Activated CD4-positive, alpha-beta T cell treated with anti-CD3 and anti-CD28 coated beads, Interleukin-2, amount 10 ng/mL, durations not matched to agents 24 days and 14 days (primary cell): ENCODE measurements at regions not wholly inside any gene's neighbourhood (a gene's known extent, or its start where the extent isn't known, plus 50 kb on each side); places are given as distances from the start of the nearest gene placed in this dataset.
"Not testable (repeated sequence)": the region's sequence is repeated elsewhere in the genome, so short reads cannot be mapped to it uniquely, and the experiment has no call there.

Source experiments
- DNase-seq: peaks from one replicate; pipeline ENCODE4 v3.0.0; 2022
- H3K27ac Mint-ChIP-seq: one replicate; pipeline ENCODE4 v1.8.0; 2022; ENCODE audit warnings: mild to moderate bottlenecking, mixed read lengths
- H3K27me3 Mint-ChIP-seq: one replicate; pipeline ENCODE4 v1.8.0; 2022; ENCODE audit warnings: mixed read lengths
- H3K36me3 Mint-ChIP-seq: one replicate; pipeline ENCODE4 v1.8.0; 2022; ENCODE audit warnings: low read depth, mild to moderate bottlenecking, mixed read lengths
- H3K4me1 Mint-ChIP-seq: one replicate; pipeline ENCODE4 v1.8.0; 2021; ENCODE audit warnings: mixed read lengths
- H3K4me3 Mint-ChIP-seq: one replicate; pipeline ENCODE4 v1.8.0; 2022; ENCODE audit warnings: mild to moderate bottlenecking, moderate library complexity, mixed read lengths
- H3K9me3 Mint-ChIP-seq: one replicate; pipeline ENCODE4 v1.8.0; 2021; ENCODE audit warnings: mixed read lengths
- intact Hi-C: fragments of 100-400 bp; cut with micrococcal nuclease; formaldehyde crosslinking; loops from one replicate; pipeline ENCODE4 v1.15.1; 2023

- DNase-seq: no peak
- H3K27me3 Mint-ChIP-seq: no peaks in the 10 kb centered on the region
- H3K4me3 Mint-ChIP-seq: no peak overlapping the region
- no peaks in the 10 kb centered on the region for H3K4me1 Mint-ChIP-seq
- intact Hi-C loops: no loop called here
- H3K27ac Mint-ChIP-seq: no peak overlapping the region
- H3K36me3 Mint-ChIP-seq: no peaks in the 10 kb centered on the region
- H3K9me3 Mint-ChIP-seq: no peaks in the 10 kb centered on the region
Observed at GRCh38 chr18:38241216-38241615, 675.6 kb upstream of the CELF4 start.

GRCh38 chr18:38239606-38240005, 674.0 kb upstream of the CELF4 start:
- H3K4me3 Mint-ChIP-seq: no peak overlapping the region
- H3K4me1 Mint-ChIP-seq: no peaks in the 10 kb centered on the region
- no peaks in the 10 kb centered on the region for H3K36me3 Mint-ChIP-seq
- no peaks in the 10 kb centered on the region for H3K9me3 Mint-ChIP-seq
- intact Hi-C loops: no loop called here
- no peak for DNase-seq
- H3K27ac Mint-ChIP-seq: no peak overlapping the region
- H3K27me3 Mint-ChIP-seq: no peaks in the 10 kb centered on the region

- intact Hi-C loops: no loop called here
- no peaks in the 10 kb centered on the region for H3K36me3 Mint-ChIP-seq
- no peaks in the 10 kb centered on the region for H3K4me1 Mint-ChIP-seq
- H3K9me3 Mint-ChIP-seq: peaks cover 3% of the 10 kb centered on the region
- no peaks in the 10 kb centered on the region for H3K27me3 Mint-ChIP-seq
- DNase-seq: no peak
- H3K27ac Mint-ChIP-seq: no peak overlapping the region
- no peak overlapping the region for H3K4me3 Mint-ChIP-seq
Observed at GRCh38 chr18:38237796-38238195, 672.2 kb upstream of the CELF4 start.

DNA sequence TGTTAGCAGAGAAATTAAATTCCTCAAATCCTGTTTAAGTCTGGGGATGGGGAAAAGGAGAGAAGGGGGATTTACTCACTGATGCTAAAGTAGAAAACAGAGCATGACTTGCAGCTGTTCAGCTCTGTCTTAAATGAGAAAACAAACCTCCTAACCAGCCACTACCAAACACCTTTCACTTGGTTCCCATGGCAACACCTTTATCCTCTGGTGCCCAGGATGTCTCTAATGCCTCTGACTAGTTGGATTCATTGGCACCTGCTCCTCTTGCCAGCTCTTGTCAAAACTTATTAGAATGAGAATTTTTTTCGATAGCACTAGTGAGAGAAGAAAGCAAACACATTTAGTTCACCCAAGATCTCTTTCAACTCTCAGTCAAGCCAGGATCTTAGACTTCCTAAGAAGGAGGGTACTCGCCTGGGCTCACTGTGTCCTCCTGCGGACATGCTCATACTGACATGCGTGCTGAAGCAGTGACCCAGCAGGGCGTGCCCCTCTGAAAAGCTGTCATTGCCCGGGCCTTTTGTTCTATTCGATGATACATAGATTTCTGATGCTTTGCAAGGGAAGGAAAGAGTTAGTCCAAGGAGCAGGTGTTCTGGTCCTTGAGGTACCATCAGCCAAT, 656.0 kb upstream of the CELF4 start:
- Mint-ChIP-seq H3K4me1 (no peaks in the 10 kb centered on the region), H3K36me3 (no peaks in the 10 kb centered on the region), H3K9me3 (peaks cover 5% of the 10 kb centered on the region), H3K27me3 (no peaks in the 10 kb centered on the region), H3K27ac (no peak overlapping the region), H3K4me3 (no peak overlapping the region)
- intact Hi-C loops: no loop called here
- DNase-seq: no peak

- Mint-ChIP-seq H3K4me3 (no peak overlapping the region), H3K9me3 (peaks cover 3% of the 10 kb centered on the region), H3K27ac (no peak overlapping the region)
Observed at GRCh38 chr18:38198956-38199355, 633.4 kb upstream of the CELF4 start.

DNA sequence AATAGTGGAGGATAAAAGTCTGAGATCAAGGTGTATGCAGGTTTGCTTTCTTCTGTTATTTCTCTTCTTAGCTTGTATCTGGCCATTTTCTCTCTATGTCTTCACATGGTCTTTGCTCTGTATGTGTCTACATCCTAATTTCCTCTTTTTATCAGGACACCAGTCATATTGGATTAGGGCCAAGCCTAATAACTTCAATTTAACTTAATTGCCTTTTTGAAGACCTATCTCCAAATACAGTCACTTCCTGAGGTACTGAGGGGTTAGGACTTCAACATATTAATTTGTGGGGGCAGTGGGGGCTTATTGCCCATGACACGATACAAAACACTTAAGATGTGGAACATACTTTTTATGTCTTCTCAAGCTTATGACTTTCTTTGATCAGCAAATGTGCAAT, 632.9 kb upstream of the CELF4 start:
- no peak for DNase-seq
- Mint-ChIP-seq H3K27ac (no peak overlapping the region), H3K36me3 (no peaks in the 10 kb centered on the region), H3K4me1 (no peaks in the 10 kb centered on the region), H3K9me3 (peaks cover 3% of the 10 kb centered on the region), H3K4me3 (no peak overlapping the region), H3K27me3 (no peaks in the 10 kb centered on the region)
- intact Hi-C loops: no loop called here

More at GRCh38 chr18:38198956-38199355, 633.4 kb upstream of the CELF4 start:
- intact Hi-C loops: no loop called here
- no peak for DNase-seq
- Mint-ChIP-seq H3K27me3 (no peaks in the 10 kb centered on the region), H3K4me1 (no peaks in the 10 kb centered on the region), H3K36me3 (no peaks in the 10 kb centered on the region)

DNA sequence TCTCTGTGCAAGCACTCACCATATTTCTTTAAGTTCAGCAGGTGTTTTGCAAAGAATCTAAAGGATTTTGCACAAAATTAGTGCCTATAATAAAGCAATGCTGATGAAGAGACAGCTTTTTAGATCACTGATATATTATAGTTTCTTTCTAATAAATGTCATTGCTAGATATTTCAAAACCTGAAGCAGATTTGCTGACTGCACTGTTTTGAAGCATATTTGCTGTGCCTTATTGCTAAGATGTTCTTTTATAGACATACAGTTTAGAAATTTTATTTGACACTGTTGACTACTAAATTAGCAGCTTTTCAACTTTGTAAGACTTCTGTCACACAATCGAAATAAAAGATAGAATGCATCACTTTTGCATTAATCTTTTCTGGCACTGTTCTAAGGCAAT, 620.9 kb upstream of the CELF4 start:
- H3K36me3 Mint-ChIP-seq: no peaks in the 10 kb centered on the region
- no peak overlapping the region for H3K27ac Mint-ChIP-seq
- intact Hi-C loops: no loop called here
- H3K27me3 Mint-ChIP-seq: no peaks in the 10 kb centered on the region
- DNase-seq: no peak
- H3K9me3 Mint-ChIP-seq: peaks cover 8% of the 10 kb centered on the region
- no peak overlapping the region for H3K4me3 Mint-ChIP-seq
- H3K4me1 Mint-ChIP-seq: no peaks in the 10 kb centered on the region

DNA sequence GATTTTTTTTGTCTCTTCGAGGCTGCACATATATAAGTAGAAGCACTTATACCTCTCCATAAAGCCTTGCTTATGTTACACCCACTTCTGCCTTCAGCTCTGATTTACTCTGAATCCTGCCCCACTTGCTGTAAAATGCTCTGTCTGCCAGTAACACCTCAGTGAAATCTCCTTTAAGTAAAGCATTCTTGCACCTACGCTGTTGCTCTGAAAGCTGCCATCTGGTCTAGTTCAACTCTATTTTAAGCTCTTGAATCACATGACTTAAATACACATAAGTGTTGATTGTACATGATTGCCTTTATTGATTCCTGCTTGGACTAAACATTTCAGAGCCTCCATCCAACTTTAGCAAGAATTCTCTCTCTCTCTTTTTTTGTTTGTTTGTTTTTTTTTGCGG, 609.0 kb upstream of the CELF4 start:
- intact Hi-C loops: no loop called here
- Mint-ChIP-seq H3K27me3 (no peaks in the 10 kb centered on the region), H3K36me3 (no peaks in the 10 kb centered on the region), H3K27ac (no peak overlapping the region), H3K4me1 (no peaks in the 10 kb centered on the region), H3K4me3 (no peak overlapping the region), H3K9me3 (no peaks in the 10 kb centered on the region)
- DNase-seq: no peak

GRCh38 chr18:38174173-38174572, 608.6 kb upstream of the CELF4 start:
- no peaks in the 10 kb centered on the region for H3K36me3 Mint-ChIP-seq

DNA sequence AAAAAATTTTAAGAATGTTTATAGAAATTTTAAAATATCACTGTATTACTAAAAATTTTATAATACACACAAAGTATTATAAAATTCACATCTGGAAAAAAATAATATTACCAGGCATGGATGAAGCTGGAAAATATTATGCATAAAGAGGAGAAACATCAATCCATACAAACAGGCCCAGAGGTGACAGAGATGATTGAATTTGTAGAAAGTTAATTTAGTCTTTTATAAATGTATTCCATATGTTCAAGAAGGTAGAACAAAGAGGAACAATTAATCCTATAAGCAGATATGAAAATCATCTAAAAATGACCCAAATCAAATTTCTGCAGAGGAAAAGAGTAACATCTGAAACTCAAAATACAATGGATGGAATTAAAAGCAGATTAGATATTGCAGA, 605.2 kb upstream of the CELF4 start:
- H3K4me1 Mint-ChIP-seq: no peaks in the 10 kb centered on the region
- no peaks in the 10 kb centered on the region for H3K36me3 Mint-ChIP-seq
- H3K27me3 Mint-ChIP-seq: no peaks in the 10 kb centered on the region
- intact Hi-C loops: no loop called here
- H3K27ac Mint-ChIP-seq: no peak overlapping the region
- no peak for DNase-seq
- no peak overlapping the region for H3K4me3 Mint-ChIP-seq
- H3K9me3 Mint-ChIP-seq: no peaks in the 10 kb centered on the region

More at GRCh38 chr18:38174173-38174572, 608.6 kb upstream of the CELF4 start:
- no peak for DNase-seq
- intact Hi-C loops: no loop called here
- Mint-ChIP-seq H3K27ac (no peak overlapping the region), H3K4me1 (no peaks in the 10 kb centered on the region), H3K27me3 (no peaks in the 10 kb centered on the region), H3K9me3 (no peaks in the 10 kb centered on the region), H3K4me3 (no peak overlapping the region)

GRCh38 chr18:38167623-38168022, 602.0 kb upstream of the CELF4 start:
- Mint-ChIP-seq H3K4me1 (no peaks in the 10 kb centered on the region), H3K27ac (no peak overlapping the region), H3K27me3 (no peaks in the 10 kb centered on the region), H3K36me3 (no peaks in the 10 kb centered on the region), H3K4me3 (no peak overlapping the region), H3K9me3 (no peaks in the 10 kb centered on the region)
- intact Hi-C loops: no loop called here
- no peak for DNase-seq

- H3K4me3 Mint-ChIP-seq, H3K27me3 Mint-ChIP-seq, intact Hi-C loops, H3K4me1 Mint-ChIP-seq, H3K9me3 Mint-ChIP-seq, DNase-seq, H3K36me3 Mint-ChIP-seq, H3K27ac Mint-ChIP-seq: not testable (repeated sequence)
Observed at GRCh38 chr18:38153116-38153515, 587.5 kb upstream of the CELF4 start.

- no peaks in the 10 kb centered on the region for H3K4me1 Mint-ChIP-seq
- H3K4me3 Mint-ChIP-seq: no peak overlapping the region
- no peaks in the 10 kb centered on the region for H3K36me3 Mint-ChIP-seq
- H3K9me3 Mint-ChIP-seq: no peaks in the 10 kb centered on the region
- intact Hi-C loops: no loop called here
- no peak for DNase-seq
- H3K27ac Mint-ChIP-seq: no peak overlapping the region
- H3K27me3 Mint-ChIP-seq: no peaks in the 10 kb centered on the region
Observed at GRCh38 chr18:38116716-38117115, 551.1 kb upstream of the CELF4 start.

DNA sequence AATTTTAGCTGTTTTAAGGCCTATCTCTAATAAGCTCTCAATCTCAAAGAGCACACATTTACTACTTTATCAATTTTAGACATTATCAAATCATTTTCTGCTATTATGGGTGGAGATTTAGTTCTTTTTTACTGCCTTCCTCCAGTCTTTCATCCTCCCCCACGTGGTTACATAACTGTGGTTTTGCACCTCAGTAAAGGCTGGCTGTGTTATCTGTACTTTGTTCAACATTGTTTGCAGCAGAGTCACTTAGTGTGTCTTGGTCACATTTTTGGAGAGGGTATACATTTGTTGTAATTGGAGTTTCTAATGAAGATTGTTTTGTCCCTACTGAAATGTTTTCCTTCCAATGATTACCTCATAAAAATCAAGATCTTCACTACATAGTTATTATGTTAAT, 549.6 kb upstream of the CELF4 start:
- H3K27me3 Mint-ChIP-seq: no peaks in the 10 kb centered on the region

DNA sequence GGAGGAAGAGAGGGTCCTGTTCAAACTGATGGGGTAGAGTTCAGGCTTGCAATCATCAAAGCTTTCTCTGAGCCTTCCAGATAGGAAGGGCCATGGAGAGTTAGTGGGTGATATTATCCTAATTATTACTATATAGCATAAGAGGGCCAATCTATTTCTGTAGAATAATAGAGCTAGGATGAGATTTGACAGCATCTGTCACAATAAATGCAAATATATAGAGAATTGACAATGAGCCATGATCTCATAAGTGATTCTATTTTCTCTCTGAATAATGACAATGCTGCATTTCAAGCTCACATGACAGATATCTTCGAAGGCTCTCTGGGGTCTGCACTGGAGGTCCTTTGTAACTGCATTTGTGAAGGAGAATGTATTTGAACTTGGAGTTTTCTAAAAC, 521.9 kb upstream of the CELF4 start:
- H3K36me3 Mint-ChIP-seq: no peaks in the 10 kb centered on the region
- DNase-seq: no peak
- no peaks in the 10 kb centered on the region for H3K27me3 Mint-ChIP-seq
- no peak overlapping the region for H3K4me3 Mint-ChIP-seq
- peaks cover 3% of the 10 kb centered on the region for H3K9me3 Mint-ChIP-seq
- H3K27ac Mint-ChIP-seq: no peak overlapping the region
- no peaks in the 10 kb centered on the region for H3K4me1 Mint-ChIP-seq
- intact Hi-C loops: no loop called here

More for the DNA sequence above, 549.6 kb upstream of the CELF4 start:
- no peak for DNase-seq
- H3K4me1 Mint-ChIP-seq: no peaks in the 10 kb centered on the region
- no peaks in the 10 kb centered on the region for H3K36me3 Mint-ChIP-seq
- no peaks in the 10 kb centered on the region for H3K9me3 Mint-ChIP-seq
- H3K4me3 Mint-ChIP-seq: no peak overlapping the region
- no peak overlapping the region for H3K27ac Mint-ChIP-seq
- intact Hi-C loops: no loop called here
